Muscle layer of colon (tissue), 2 donors: ENCODE measurements at regions not wholly inside any gene's neighbourhood (a gene's known extent, or its start where the extent isn't known, plus 50 kb on each side); places are given as distances from the start of the nearest gene placed in this dataset.
"Not testable (repeated sequence)": the region's sequence is repeated elsewhere in the genome, so short reads cannot be mapped to it uniquely, and the experiment has no call there.

Experiments
- H3K27ac ChIP-seq: one replicate; pipeline ENCODE4 v1.7.0; 2013; ENCODE audit warnings: low read depth, mild to moderate bottlenecking, low read length, moderate library complexity
- H3K27me3 ChIP-seq, 2 donors: one replicate each; pipeline ENCODE4 v1.7.0; 2013; ENCODE audit warnings: low read length in 2 of 2, mild to moderate bottlenecking in 2 of 2; ENCODE audit not compliant: insufficient read depth in 2 of 2, control insufficient read depth in 1 of 2
- H3K36me3 ChIP-seq: one replicate; pipeline ENCODE4 v1.7.0; 2013; ENCODE audit warnings: mild to moderate bottlenecking, low read length; ENCODE audit not compliant: insufficient read depth
- H3K4me1 ChIP-seq: one replicate; pipeline ENCODE4 v1.7.0; 2013; ENCODE audit warnings: mild to moderate bottlenecking, low read length; ENCODE audit not compliant: insufficient read depth
- H3K4me3 ChIP-seq, 2 donors: one replicate each; pipeline ENCODE4 v1.7.0; 2013; ENCODE audit warnings: low read length in 2 of 2, low read depth in 1 of 2, mild to moderate bottlenecking in 1 of 2, moderate library complexity in 1 of 2
- H3K9ac ChIP-seq: one replicate; pipeline ENCODE4 v1.7.0; 2013; ENCODE audit warnings: low read length
- H3K9me3 ChIP-seq: one replicate; pipeline ENCODE4 v1.7.0; 2013; ENCODE audit warnings: mild to moderate bottlenecking, low read length
- donor health status: abdominal sarcoma.
- donor health status: Adenocarcinoma of cecum.

DNA sequence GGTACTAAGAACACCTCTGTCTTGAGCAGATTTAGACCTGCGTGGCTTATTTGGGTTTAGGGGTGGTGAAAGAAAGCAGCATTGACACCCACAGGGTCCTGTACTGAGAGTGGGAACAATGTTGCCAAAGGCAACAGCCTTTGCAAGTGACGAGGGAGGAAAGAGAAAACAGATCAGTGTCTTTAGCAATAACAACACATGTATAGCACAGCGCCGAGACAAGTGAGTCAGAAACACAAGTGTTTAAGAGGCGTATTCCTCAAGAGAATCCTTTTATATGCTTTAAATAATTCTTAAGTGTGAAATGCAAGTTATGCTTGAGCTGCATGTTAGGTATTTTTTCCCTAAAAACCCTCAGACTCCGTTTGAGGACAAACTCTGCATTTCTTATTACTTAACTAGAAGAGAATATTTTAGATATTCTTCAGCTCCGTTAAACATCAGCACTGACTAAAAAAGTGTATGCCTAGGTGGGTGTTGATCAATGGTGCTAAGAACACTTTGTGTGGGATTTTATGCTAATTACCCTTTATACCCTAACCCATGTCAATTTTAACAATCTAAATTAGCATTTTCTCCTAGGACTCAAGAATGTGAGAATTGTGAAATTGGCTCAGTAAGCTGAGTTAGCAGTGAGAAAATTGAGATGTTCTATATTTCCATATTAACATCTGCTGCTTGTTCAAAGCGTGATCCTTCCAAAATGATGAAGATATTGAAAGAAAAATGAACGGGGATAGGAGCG is 1095.4 kb upstream of the CELF2 start:
- H3K9me3 ChIP-seq: no peaks in the 10 kb centered on the region
- H3K9ac ChIP-seq: no peak overlapping the region
- H3K27ac ChIP-seq: no peak overlapping the region

DNA sequence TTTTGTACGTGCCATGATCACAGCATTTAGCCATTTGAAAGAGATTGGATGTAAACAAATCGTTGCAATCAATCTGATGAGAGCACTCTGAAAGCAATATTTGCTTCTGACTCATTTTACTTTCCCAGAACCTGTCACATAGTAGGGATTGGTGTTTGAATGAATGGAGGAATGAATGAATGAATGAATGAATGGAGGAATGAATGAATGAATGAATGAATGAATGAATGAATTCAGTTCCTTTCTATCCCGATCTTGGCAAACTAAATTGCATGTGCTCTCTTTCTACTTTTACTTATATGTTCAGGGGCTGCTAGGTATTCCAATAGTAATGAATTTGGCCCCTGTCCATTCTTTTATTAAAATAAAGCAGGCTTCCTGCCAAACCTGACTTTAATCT is 1091.7 kb upstream of the CELF2 start:
- Histone ChIP-seq H3K9ac (no peak overlapping the region), H3K27me3 (no peaks in the 10 kb centered on the region), H3K36me3 (no peaks in the 10 kb centered on the region), H3K27ac (no peak overlapping the region), H3K4me3 (no peak overlapping the region), H3K9me3 (no peaks in the 10 kb centered on the region), H3K4me1 (no peaks in the 10 kb centered on the region)

More for the DNA sequence above, 1095.4 kb upstream of the CELF2 start:
- H3K4me3 ChIP-seq: no peak overlapping the region
- H3K4me1 ChIP-seq: no peaks in the 10 kb centered on the region
- H3K27me3 ChIP-seq: no peaks in the 10 kb centered on the region
- H3K36me3 ChIP-seq: no peaks in the 10 kb centered on the region

DNA sequence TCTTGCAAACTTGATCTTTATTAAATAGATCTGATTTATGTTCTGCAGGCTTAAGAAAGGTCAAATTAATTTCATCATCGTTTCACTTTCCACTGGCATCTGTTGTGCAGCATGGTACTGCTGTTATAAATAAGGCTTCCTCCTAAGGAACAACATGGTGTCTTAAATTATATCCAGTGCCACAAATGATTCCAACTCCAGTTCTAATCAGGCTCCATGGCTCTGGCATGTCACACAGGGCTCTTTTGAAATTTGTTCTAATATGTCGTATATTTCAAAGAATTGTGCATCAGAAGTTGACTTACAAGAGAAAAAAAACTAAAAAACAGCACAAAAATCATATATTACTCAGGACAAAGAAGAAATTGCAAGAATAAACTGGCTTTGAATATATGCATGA is 1090.8 kb upstream of the CELF2 start:
- Histone ChIP-seq H3K9me3 (no peaks in the 10 kb centered on the region), H3K9ac (no peak overlapping the region), H3K27ac (no peak overlapping the region), H3K4me3 (no peak overlapping the region), H3K27me3 (no peaks in the 10 kb centered on the region), H3K4me1 (no peaks in the 10 kb centered on the region), H3K36me3 (no peaks in the 10 kb centered on the region)

DNA sequence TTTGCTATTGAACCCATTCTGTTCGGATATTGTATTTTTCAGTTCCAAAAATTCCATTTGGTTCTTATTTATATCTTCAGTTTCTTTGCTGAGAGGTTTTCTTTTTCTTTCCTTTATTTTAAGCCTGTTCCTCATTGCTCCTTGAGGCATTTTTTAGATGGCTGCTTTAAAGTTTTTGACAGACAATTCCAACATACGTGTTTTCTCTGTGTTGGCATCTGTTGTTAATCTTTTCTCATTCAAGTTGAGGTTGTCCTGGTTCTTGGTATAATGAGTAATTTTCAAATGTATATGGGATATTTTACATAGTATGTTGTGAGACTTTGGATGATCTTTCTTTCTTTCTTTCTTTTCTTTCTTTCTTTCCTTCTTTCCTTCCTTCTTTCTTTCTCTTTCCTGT is 1078.0 kb upstream of the CELF2 start:
- Histone ChIP-seq H3K27me3 (no peaks in the 10 kb centered on the region), H3K4me3 (no peak overlapping the region), H3K27ac (no peak overlapping the region), H3K9me3 (no peaks in the 10 kb centered on the region), H3K9ac (no peak overlapping the region), H3K36me3 (no peaks in the 10 kb centered on the region), H3K4me1 (no peaks in the 10 kb centered on the region)

DNA sequence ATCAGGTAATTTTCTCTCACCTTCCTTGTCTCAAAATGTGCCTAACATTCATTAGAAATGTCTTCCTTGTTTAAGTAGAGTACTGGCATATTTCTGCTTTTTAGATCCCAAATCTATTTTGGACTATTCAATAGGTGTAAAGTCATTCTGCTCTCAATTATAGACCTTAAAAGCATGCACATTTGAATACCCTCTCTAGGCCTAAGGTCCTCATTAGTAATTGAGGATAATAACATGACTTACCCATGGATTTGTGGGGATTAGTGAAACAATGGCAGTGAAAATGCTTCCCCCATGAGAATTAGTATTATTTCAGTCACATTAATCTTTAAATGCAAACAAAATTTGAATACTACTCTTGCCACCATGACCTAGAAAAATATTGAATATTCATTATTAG is 1073.0 kb upstream of the CELF2 start:
- H3K4me1 ChIP-seq: no peaks in the 10 kb centered on the region
- H3K27me3 ChIP-seq: no peaks in the 10 kb centered on the region
- H3K27ac ChIP-seq: no peak overlapping the region
- no peaks in the 10 kb centered on the region for H3K36me3 ChIP-seq
- no peak overlapping the region for H3K4me3 ChIP-seq
- H3K9ac ChIP-seq: no peak overlapping the region
- H3K9me3 ChIP-seq: no peaks in the 10 kb centered on the region

DNA sequence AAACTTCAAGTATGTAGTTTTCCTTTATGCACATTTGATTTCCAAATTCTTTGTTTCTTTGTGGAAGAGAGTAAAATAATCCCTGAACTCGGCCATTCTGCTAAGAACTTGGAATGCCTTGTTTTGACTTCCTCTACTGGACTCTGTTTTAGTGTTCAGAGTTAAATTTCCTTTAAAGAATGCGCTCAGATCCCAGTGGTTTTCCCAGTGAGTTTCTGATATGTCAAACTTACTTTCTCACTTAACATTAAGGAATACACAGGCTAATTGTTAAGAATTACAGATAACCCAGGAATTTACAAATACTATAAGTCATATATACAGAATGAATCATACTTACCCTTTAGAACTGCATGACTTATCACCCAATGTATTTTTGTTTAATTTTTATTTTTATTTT is 1067.6 kb upstream of the CELF2 start:
- H3K27me3 ChIP-seq: no peaks in the 10 kb centered on the region
- no peaks in the 10 kb centered on the region for H3K9me3 ChIP-seq
- no peak overlapping the region for H3K4me3 ChIP-seq
- H3K4me1 ChIP-seq: no peaks in the 10 kb centered on the region
- H3K36me3 ChIP-seq: no peaks in the 10 kb centered on the region
- H3K27ac ChIP-seq: no peak overlapping the region
- no peak overlapping the region for H3K9ac ChIP-seq

DNA sequence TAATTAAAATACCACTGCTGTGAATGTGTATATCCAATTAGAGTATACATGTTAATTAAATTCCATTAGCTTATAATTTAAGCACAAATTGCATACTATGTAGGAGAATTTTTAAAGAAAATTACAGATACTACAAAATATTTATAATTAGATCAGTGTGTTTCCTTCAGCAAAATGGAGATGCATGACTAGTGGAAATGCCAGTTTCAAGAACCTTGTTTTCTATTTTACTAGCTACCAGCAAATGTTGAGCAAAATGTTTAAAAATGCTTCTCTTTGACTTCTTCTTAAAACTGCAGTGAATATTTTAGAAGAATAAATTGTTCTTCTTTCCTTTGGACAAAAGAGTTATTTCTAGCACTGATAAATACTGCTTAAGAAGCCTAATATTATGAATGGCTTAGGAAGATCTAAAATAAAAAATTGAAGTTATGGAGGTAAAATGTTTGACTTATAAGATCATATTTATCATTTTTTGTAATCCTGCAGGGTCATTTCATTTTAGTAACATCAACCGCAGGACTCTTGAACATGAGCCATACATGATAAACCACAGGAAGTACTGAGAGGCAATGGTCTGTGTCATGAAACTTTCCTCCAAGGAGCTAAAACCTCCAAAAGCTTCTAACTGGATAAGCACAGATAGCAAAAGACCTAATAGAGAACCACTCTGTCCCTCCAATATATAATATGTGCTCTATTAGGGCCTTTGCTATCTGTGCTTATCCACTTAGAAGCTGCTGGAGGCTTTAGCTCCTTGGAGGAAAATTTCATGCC is 1066.0 kb upstream of the CELF2 start:
- Histone ChIP-seq H3K4me3 (no peak overlapping the region), H3K9ac (no peak overlapping the region), H3K36me3 (no peaks in the 10 kb centered on the region), H3K4me1 (no peaks in the 10 kb centered on the region), H3K27ac (no peak overlapping the region), H3K27me3 (no peaks in the 10 kb centered on the region), H3K9me3 (no peaks in the 10 kb centered on the region)

DNA sequence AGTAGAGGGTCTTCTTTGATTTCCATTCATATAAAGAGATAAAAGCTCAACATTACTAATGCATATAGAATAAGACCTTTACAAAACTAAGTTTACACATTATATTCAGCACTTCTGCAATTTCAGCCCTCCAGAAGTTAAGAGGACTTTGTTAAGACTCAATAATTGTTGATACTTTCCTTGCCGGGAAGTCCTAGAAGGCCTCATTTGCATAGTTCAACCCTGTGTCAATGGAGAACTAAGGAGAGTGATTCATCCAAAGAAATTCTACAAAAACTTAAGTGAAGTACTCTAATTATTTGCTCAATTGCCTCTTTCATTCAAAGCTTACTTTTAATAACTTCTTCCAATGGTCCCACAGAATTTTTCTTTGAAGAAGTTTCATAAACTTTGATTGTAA is 1060.3 kb upstream of the CELF2 start:
- Histone ChIP-seq H3K9me3 (no peaks in the 10 kb centered on the region), H3K36me3 (no peaks in the 10 kb centered on the region), H3K9ac (no peak overlapping the region), H3K27me3 (no peaks in the 10 kb centered on the region), H3K4me3 (no peak overlapping the region), H3K4me1 (no peaks in the 10 kb centered on the region), H3K27ac (no peak overlapping the region)

DNA sequence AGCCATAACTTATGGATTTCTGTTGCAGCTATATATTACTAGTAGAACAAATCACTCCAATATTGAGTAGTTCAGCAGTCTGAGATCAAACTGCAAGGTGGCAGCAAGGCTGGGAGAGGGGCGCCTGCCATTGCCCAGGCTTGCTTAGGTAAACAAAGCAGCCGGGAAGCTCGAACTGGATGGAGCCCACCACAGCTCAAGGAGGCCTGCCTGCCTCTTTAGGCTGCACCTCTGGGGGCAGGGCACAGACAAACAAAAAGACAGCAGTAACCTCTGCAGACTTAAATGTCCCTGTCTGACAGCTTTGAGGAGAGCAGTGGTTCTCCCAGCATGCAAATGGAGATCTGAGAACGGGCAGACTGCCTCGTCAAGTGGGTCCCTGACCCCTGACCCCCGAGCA is 1059.8 kb upstream of the CELF2 start:
- not testable (repeated sequence) for H3K9me3 ChIP-seq, H3K27ac ChIP-seq, H3K36me3 ChIP-seq, H3K27me3 ChIP-seq, H3K9ac ChIP-seq, H3K4me1 ChIP-seq, H3K4me3 ChIP-seq

DNA sequence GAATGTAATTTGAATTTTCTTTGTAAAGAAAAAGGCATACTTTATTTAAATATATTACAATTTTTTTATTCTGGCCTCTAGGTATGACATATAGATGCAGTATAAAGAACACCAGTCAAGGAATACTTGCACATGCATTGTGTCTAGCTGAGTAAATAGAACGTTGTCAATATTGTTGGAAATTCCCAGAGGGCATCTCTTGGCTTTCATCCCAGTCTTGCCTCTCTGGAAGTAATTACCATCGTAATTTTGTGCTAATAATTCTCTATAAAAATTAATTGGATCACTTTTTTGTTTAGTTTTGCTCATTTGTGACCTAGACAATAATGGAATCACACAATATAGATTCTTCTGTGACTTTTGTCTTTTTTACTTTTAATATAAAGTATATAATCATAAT is 1052.3 kb upstream of the CELF2 start:
- no peaks in the 10 kb centered on the region for H3K27me3 ChIP-seq
- H3K9ac ChIP-seq: no peak overlapping the region
- no peaks in the 10 kb centered on the region for H3K4me1 ChIP-seq
- no peak overlapping the region for H3K27ac ChIP-seq
- H3K4me3 ChIP-seq: no peak overlapping the region
- no peaks in the 10 kb centered on the region for H3K36me3 ChIP-seq
- H3K9me3 ChIP-seq: no peaks in the 10 kb centered on the region

DNA sequence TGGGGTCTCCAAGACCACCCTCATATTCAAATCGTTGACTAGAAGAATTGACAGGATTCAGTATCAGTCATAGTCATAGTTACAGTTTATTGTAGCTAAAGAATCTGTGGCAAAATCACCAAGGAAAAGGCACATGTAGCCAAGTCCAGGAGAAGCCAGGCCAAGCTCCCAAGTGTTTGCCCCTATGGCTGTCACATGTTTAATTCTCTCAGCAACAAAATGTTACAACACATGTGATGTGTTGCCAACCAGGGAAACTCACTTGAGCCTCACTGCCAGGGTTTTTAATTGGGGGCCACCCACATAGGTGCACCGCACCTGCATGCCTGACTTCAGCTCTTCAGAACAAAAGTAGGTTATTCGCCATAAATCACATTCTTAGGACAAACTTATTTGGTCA is 1030.9 kb upstream of the CELF2 start:
- Histone ChIP-seq H3K27me3 (no peaks in the 10 kb centered on the region), H3K27ac (no peak overlapping the region)

DNA sequence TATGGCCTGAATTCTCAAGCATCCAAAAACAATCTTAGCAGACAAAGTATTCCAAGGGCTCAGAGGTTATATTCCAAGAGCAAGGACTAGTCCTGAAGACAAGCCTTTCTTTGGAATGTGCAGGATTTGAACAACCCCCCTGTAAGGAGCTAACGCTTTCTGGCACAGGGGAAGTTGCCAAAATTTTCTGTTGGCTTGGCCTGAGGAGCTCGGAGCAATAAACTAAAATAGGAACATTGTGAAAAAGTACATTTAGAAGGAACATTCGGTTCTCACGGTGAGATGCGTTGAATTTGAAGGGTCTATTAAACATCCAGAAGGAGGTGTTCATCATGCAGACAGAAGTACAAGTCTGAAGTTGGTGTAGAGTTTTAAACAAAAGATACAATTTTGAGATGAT is 1030.5 kb upstream of the CELF2 start:
- H3K36me3 ChIP-seq: no peaks in the 10 kb centered on the region
- no peaks in the 10 kb centered on the region for H3K9me3 ChIP-seq
- H3K9ac ChIP-seq: no peak overlapping the region
- no peak overlapping the region for H3K4me3 ChIP-seq
- H3K4me1 ChIP-seq: no peaks in the 10 kb centered on the region
- H3K27me3 ChIP-seq: no peaks in the 10 kb centered on the region
- no peak overlapping the region for H3K27ac ChIP-seq

More for the DNA sequence above, 1030.9 kb upstream of the CELF2 start:
- no peaks in the 10 kb centered on the region for H3K36me3 ChIP-seq
- no peaks in the 10 kb centered on the region for H3K4me1 ChIP-seq
- H3K4me3 ChIP-seq: no peak overlapping the region
- no peak overlapping the region for H3K9ac ChIP-seq
- no peaks in the 10 kb centered on the region for H3K9me3 ChIP-seq
